HG02885 (cell line): ENCODE measurements at regions not wholly inside any gene's neighbourhood (a gene's known extent, or its start where the extent isn't known, plus 50 kb on each side); places are given as distances from the start of the nearest gene placed in this dataset.
"Not testable (repeated sequence)": the region's sequence is repeated elsewhere in the genome, so short reads cannot be mapped to it uniquely, and the experiment has no call there.

ENCODE experiments used
- ATAC-seq: cut with Tn5 transposase; IDR thresholded peaks from one replicate; pipeline ENCODE4 v1.9.1; 2021; ENCODE audit warnings: mild to moderate bottlenecking; ENCODE audit not compliant: unreplicated experiment, poor library complexity

DNA sequence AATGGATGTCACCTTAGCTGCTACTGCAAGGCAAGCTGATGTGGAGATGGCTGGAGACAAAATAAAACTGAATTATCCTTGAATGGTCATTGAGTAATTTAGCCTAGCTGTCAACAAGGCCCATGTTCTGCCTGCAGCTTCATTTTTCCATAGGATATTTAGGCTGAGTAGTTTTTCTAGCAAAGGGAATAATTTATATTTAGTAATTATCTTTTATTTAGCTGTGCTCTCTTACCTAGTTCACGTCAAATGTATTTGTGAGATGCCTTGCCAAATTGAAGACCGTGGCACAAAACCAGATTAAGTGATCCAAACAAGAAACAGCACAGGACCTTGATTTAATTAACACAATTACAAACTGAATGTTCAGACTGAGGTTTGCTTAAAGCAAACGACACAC lies 77.4 kb upstream of the CEP162 start:
- no peak for ATAC-seq

DNA sequence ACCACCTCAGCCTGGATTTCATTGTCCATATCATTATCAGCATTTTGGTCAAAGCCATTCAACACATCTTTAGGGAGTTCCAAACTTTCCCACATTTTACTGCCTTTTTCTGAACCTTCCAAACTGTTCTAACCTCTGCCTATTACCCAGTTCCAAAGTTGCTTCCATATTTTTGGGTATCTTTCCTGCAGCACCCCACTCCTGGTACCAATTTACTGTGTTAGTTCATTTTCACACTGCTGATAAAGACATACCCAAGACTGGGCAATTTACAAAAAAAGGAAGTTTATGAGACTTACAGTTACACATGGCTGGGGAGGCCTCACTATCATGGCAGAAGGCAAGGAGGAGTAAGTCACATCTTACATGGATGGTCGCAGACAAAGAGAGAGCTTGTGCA lies 63.6 kb upstream of the CEP162 start:
- ATAC-seq = not testable (repeated sequence)

DNA sequence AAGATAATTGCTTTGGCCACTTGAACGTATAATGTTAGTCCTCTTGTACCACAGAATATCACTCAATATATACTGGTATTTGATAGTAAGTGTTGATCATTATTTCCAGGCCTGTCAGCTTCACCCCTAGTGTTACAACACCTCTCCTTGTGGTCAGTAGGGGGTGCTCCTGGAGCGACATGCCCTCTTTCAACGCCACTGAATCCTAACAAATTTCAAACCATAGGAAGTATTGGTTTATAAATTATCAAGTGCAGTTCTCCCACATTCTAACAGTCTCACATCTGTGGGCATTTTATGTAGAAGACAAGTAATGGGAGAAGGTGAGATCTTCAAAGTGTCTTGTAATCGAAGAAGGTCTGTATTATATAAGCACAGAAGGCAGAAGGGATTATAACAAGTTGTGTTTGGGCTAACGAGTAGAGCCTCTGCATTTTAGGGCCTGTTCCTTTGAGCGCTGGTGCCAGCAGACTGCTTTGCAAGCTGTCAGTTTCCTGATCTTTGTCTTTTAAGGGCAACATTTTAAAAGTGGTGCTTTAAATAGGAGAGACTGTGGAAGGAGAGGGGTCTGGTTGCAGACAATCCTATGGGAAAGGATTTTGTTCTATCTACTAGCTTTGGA lies 57.1 kb upstream of the CEP162 start:
- peak; percentile 76 for ATAC-seq

DNA sequence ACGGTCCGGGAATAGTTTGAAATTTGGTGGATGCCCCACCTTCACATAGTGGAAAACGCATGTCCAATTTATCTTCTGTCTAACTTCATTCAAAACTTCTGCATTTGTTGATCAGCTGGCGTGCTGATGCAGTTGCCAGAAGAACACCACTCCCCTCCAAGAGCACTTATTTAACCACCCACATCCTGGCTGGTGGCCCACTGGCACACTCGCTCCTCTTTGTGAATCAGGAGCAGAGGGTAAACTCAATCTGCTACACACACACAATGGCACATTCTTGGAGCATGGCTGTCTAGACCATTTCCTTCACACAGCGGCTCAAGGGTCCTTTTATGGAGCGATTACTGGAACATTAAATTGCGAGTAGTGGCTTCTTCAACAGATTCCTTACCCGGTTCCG lies 55.1 kb upstream of the CEP162 start:
- no peak for ATAC-seq

DNA sequence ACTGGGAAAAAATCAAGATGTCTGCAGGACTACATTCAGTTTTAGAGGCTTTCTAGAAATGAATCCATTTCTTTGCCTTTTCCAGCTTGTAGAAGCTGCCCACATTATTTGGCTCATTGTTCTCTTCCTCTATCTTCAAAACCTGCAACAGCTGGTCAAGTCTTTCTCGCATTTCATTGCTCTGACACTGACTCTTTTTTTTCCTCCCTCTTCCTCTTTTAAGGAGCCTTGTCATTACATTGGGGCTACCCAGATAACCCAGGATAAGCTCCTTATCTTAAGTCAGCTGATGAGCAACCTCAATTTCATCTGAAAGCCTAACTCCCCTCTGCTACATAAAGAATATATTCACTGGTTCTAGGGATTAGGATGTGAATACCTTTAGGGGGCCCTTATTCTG lies 53.2 kb upstream of the CEP162 start:
- ATAC-seq = no peak

DNA sequence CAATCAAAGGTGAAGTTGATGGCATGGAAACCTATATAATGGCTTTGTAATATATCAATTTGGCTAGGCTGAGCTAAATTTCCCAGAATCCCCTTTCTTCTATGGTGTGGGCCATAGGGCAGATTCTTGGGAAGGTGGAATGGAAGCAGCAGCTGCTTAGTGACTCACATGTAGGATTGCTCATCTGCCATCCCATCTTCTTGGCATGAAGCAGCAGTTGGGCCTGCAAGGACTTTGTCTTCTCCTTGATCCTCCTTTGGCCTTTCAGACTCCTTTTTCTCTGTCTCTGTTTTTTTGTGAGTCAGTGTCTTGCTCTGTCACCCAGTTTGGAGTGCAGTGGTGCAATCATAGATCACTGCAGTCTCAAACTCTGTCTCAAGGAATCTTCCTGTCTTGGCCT lies 52.6 kb upstream of the CEP162 start:
- no peak for ATAC-seq

DNA sequence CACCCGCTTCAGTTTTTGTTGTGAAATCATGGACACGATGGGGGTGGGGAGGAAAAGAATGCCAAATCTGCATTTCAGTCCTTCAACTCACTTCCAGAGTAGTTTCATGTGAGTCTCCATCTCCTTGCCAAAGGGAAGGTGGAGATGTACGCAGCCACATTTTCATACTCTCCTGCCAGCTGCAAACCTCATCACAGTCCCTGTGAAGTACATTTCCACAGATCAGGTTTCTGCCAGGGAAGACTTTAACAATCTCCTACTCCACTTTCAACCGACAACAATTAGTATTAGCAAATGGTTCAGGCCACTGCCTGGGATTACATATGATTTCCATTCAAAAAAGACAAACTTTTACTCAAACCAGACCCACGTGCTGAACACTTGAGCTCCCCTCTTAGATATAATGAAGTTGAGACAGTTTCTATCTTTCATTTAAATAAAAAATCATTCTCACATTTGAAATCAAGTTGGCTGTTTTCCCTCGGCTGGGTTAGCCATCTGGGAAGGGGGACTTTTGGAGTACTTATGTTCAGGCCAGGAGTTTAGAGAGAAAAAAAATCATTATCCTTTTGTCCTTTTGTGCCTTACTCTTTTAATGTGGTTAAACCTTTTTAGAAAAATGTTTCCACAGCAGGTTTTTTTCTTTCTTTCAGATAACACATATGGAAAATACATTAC lies 51.0 kb upstream of the CEP162 start:
- no peak for ATAC-seq
